Muscle of leg (tissue), 3 donors: ENCODE measurements at regions not wholly inside any gene's neighbourhood (a gene's known extent, or its start where the extent isn't known, plus 50 kb on each side); places are given as distances from the start of the nearest gene placed in this dataset.

Source experiments
- DNase-seq: peaks from one replicate; pipeline ENCODE4 v3.0.0; 2013
- H3K27ac ChIP-seq: one replicate; pipeline ENCODE4 v1.5.1; 2013; ENCODE audit warnings: mild to moderate bottlenecking, low read length, control low read depth
- H3K27me3 ChIP-seq: one replicate; pipeline ENCODE4 v1.6.1; 2013; ENCODE audit warnings: low read length; ENCODE audit not compliant: control insufficient read depth, insufficient read depth
- H3K36me3 ChIP-seq: one replicate; pipeline ENCODE4 v1.6.1; 2013; ENCODE audit warnings: low read length; ENCODE audit not compliant: control insufficient read depth, insufficient read depth
- H3K4me1 ChIP-seq: one replicate; pipeline ENCODE4 v1.6.1; 2013; ENCODE audit warnings: low read length; ENCODE audit not compliant: control insufficient read depth, insufficient read depth
- H3K4me3 ChIP-seq: one replicate; pipeline ENCODE4 v1.5.1; 2013; ENCODE audit warnings: low read length, control low read depth
- H3K9me3 ChIP-seq: replicated peaks from 2 replicates; pipeline ENCODE4 v1.6.1; 2013; ENCODE audit warnings: low read depth, low read length; ENCODE audit not compliant: control insufficient read depth
- WGBS: methylation state at CpG from one replicate; pipeline ENCODE4 v1.1.5; 2013; ENCODE audit warnings: missing lambda C conversion rate; ENCODE audit not compliant: insufficient coverage; 5-methylcytosine and 5-hydroxymethylcytosine counted together

DNA sequence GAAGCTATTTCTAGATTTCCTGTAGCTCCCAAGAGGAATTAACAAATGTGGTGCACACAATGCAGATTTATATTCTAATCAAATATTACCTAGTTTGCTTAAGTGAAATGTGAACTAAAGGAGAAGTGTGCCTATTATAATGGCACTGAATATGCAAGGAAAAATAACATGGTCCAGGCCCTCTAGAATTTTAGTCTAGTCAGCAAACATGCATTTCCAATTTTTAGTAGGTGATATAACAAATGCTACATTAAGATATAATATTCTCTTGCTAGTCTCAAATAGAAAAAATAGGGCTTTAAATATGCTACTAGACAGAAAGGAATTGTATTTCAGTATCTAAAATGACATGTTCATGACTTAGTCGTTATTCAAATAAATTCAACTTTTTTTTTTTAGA is 689.5 kb downstream of the TMEM182 start:
- H3K36me3 ChIP-seq = no peaks in the 10 kb centered on the region
- H3K4me3 ChIP-seq = no peak overlapping the region
- no peak for DNase-seq
- no peaks in the 10 kb centered on the region for H3K27me3 ChIP-seq
- H3K27ac ChIP-seq = no peak overlapping the region
- no CpG with 5 or more reads among the region's 1 CpG for WGBS
- no peaks in the 10 kb centered on the region for H3K9me3 ChIP-seq
- no peaks in the 10 kb centered on the region for H3K4me1 ChIP-seq

DNA sequence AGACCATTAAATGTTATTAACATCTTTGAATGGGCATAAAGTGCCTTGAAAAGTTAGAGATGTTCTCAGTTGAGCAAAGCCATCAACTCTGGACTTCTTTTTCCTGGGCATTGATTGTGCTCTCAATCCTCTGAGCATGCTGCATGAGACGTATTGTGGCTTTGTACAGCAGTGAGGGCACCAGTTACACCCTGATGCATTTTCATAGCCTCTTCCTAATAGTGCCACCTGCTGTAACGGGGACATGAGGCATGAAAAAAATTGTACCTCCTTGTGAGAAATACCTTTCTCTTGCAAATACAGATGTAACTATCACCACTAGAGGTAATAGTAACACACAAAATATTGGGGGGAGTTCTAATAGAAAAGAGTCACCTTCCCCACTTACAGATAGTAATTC is 697.5 kb downstream of the TMEM182 start:
- Histone ChIP-seq H3K4me1 (no peaks in the 10 kb centered on the region), H3K9me3 (no peaks in the 10 kb centered on the region), H3K4me3 (no peak overlapping the region), H3K36me3 (no peaks in the 10 kb centered on the region), H3K27ac (no peak overlapping the region), H3K27me3 (no peaks in the 10 kb centered on the region)
- DNase-seq = no peak
- no CpG with 5 or more reads among the region's 2 CpGs for WGBS

DNA sequence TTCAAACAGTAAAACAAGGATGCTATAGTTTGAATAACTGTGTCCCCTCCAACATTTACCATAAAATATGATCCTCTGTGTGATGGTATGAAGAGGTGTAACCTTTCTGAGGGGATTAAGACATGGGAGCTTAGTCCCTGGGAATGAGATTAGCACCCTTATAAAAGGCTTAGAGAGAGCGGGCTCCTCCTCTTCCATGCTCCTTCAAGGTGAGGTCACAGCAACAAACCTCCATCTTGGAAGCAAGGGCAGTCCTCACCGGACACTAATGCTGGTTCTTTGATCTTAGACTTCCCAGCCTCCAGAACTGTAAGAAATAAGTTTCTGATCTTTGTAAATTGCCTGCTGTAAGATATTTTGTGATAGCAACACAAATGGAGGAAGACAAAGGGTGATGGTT is 700.3 kb downstream of the TMEM182 start:
- Histone ChIP-seq H3K4me1 (no peaks in the 10 kb centered on the region), H3K36me3 (no peaks in the 10 kb centered on the region)
- no peak for DNase-seq

DNA sequence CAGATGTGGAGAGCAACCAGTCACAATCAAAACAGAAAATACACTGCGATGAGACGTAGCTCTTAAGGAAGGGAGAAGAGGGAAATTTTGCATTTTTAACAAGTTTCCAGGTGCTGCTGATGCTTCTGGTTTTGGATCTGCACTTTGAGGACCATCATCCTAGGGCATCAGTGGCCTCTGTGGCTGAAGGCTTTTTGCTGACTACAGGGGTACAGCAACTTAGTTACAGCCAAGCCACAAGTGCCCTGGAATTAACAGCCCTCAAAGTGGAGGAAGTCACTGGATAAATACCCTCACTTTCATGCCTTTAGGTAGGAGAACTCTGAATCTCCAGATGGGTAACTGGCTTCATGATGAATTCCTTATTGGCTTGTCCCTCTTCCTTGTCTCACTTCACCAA is 700.9 kb downstream of the TMEM182 start:
- Histone ChIP-seq H3K36me3 (no peaks in the 10 kb centered on the region), H3K4me3 (no peak overlapping the region), H3K27me3 (no peaks in the 10 kb centered on the region), H3K27ac (no peak overlapping the region), H3K9me3 (peaks cover 2% of the 10 kb centered on the region), H3K4me1 (no peaks in the 10 kb centered on the region)
- WGBS = 65% methylated on average over 2 of the region's 2 CpGs
- DNase-seq = no peak

More for the DNA sequence above, 700.3 kb downstream of the TMEM182 start:
- Histone ChIP-seq H3K9me3 (peaks cover 2% of the 10 kb centered on the region), H3K27ac (no peak overlapping the region), H3K27me3 (no peaks in the 10 kb centered on the region), H3K4me3 (no peak overlapping the region)
- no CpG with 5 or more reads among the region's 2 CpGs for WGBS

DNA sequence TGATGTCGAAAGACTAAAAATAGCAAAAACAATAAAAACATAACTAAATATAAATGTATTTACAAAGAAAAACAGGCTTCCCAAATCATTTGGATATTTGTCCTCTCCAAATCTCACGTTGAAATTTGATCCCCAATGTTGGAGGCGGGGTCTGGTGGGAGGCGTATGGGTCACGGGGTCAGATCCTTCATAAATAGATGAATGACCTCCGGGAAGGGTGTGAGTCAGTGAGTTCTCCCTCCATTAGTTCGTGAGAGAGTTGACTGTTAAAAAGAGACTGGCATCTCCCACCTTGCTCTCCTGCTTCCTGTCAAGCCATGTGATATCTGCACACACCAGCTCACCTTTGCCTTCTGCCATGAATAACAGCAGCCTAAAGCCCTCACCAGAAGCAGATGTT is 703.0 kb downstream of the TMEM182 start:
- Histone ChIP-seq H3K4me3 (no peak overlapping the region), H3K4me1 (no peaks in the 10 kb centered on the region), H3K9me3 (peaks cover 2% of the 10 kb centered on the region), H3K36me3 (no peaks in the 10 kb centered on the region), H3K27me3 (no peaks in the 10 kb centered on the region), H3K27ac (no peak overlapping the region)
- WGBS = no CpG with 5 or more reads among the region's 7 CpGs
- no peak for DNase-seq

DNA sequence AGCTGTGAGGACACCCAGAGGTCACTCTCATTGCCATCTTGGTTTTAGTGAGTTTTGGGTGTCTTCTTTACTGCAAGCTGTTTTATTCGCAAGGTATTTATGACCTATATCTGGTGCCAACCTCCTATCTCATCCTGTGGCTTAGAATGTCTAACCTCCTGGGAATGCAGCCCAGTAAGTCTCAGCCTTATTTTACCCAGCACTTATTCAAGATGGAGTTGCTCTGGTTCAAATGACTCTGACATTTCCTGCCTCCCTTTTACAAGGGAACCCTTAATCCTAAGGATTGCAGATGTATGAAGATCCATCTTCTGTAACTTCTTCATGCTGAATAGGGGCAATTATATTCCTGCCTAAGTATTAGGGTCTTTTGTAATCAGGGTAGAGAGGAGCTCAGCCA is 708.0 kb downstream of the TMEM182 start:
- no peak overlapping the region for H3K27ac ChIP-seq
- H3K9me3 ChIP-seq = peaks cover 2% of the 10 kb centered on the region
- H3K4me1 ChIP-seq = no peaks in the 10 kb centered on the region
- no CpG with 5 or more reads among the region's 1 CpG for WGBS
- H3K4me3 ChIP-seq = no peak overlapping the region
- DNase-seq = no peak
- H3K36me3 ChIP-seq = no peaks in the 10 kb centered on the region
- H3K27me3 ChIP-seq = no peaks in the 10 kb centered on the region

DNA sequence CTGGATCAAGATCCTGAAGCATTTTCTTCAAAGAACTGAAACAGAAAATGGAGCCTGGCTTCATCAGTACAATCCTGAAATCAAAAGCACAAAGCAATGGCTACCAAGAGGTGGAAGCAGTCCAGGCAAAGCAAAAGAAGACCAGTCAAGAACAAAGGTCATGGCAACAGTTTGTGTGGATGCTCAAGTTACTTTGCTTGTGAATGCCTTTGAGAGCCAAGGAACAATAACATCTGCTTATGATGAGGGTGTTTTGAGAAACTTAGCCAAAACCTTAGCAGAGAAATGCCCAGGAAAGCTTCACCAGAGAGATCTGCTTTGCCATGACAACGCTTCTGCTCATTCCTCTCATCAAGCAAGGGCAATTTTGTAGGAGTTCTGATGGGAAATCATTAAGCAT is 723.1 kb downstream of the TMEM182 start:
- Histone ChIP-seq H3K27me3 (no peaks in the 10 kb centered on the region), H3K4me3 (no peak overlapping the region), H3K9me3 (no peaks in the 10 kb centered on the region), H3K36me3 (no peaks in the 10 kb centered on the region), H3K27ac (no peak overlapping the region), H3K4me1 (no peaks in the 10 kb centered on the region)
- WGBS = no CpG with 5 or more reads among the region's 1 CpG
- DNase-seq = no peak

DNA sequence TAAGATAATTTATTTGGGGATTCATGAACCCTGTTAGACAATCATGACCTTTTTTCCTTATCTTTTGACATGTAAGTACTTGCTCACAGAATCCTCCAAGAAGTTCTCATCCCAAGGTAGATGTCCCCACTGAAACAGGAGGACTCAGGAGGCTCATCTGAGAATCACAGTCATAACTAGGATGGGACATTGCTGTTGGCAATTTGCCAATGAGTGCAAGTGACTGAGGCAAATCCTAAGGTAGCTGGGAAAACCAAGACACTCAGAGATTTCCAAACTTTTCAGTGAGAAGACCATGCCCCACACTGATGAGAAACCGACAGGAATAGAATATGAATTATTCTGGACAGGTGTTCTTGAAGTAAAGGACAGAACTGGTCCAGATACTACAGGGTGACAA is 735.0 kb downstream of the TMEM182 start:
- Histone ChIP-seq H3K36me3 (no peaks in the 10 kb centered on the region), H3K4me1 (no peaks in the 10 kb centered on the region), H3K9me3 (peaks cover 2% of the 10 kb centered on the region), H3K27ac (no peak overlapping the region), H3K27me3 (no peaks in the 10 kb centered on the region), H3K4me3 (no peak overlapping the region)
- no CpG with 5 or more reads among the region's 1 CpG for WGBS
- no peak for DNase-seq

DNA sequence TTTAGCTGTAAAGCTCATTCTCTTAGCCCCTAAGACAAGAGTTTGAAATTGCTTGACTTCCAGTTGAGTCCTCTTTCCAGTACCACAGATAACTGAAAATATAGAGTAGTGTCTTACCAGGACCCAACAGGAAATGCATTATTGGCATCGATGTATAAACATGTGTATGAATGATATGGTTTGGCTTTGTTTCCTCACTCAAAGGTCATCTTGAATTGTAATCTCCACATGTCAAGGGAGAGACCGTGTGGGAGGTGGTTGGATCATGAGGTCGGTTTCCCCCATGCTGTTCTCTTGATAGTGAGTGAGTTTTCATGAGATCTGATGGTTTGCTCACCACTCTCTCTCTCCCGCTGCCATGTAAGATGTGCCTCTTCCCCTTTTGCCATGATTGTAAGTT is 745.0 kb downstream of the TMEM182 start:
- no peak overlapping the region for H3K4me3 ChIP-seq
- no peaks in the 10 kb centered on the region for H3K9me3 ChIP-seq
- no peaks in the 10 kb centered on the region for H3K4me1 ChIP-seq
- no peak overlapping the region for H3K27ac ChIP-seq
- H3K36me3 ChIP-seq = no peaks in the 10 kb centered on the region
- no peak for DNase-seq
- H3K27me3 ChIP-seq = no peaks in the 10 kb centered on the region
- no CpG with 5 or more reads among the region's 4 CpGs for WGBS

DNA sequence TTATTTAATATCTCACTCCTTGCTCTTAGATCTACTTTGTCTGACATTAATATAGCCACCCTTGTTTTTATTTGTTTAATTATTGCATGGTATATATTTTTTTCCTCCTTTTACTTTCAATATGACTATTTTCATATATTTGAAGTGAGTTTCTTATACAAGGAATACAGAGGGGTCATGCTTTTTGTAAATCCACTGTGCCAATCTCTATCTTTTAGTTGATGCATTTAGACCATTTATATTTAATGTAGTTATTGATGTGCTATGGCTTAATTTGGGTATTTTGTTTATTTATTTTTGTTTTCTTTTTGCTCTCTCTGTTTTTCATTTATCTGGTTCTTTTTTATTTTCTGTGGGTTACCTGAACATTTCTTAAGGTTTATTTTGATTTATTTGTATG is 750.6 kb downstream of the TMEM182 start:
- Histone ChIP-seq H3K27me3 (no peaks in the 10 kb centered on the region), H3K27ac (no peak overlapping the region)
- DNase-seq = no peak

DNA sequence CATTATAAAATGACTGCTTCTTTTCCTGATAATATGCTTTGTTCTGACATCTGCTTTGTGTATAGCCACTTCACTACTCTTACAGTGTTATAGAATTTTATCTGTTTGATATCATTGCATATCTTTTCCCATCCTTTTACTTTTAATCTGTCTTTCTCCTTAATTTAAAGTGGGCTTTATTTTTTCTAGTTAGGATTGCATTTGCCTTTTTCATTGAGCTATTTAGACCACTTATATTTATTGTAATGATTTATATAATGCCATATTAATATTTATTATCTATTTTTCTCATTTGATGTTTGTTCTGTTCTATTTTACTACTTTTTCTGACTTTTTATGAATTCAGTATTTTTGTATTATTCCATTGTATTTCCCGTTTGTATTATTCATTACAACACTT is 758.7 kb downstream of the TMEM182 start:
- no peak for DNase-seq
- WGBS = no CpG with 5 or more reads among the region's 1 CpG
- H3K36me3 ChIP-seq = no peaks in the 10 kb centered on the region
- no peak overlapping the region for H3K4me3 ChIP-seq
- H3K4me1 ChIP-seq = no peaks in the 10 kb centered on the region
- no peak overlapping the region for H3K27ac ChIP-seq
- no peaks in the 10 kb centered on the region for H3K27me3 ChIP-seq
- H3K9me3 ChIP-seq = no peaks in the 10 kb centered on the region

More for the DNA sequence above, 750.6 kb downstream of the TMEM182 start:
- H3K36me3 ChIP-seq = no peaks in the 10 kb centered on the region
- H3K4me1 ChIP-seq = no peaks in the 10 kb centered on the region
- H3K4me3 ChIP-seq = no peak overlapping the region
- H3K9me3 ChIP-seq = no peaks in the 10 kb centered on the region
